GM15510 (cell line): ENCODE measurements at regions not wholly inside any gene's neighbourhood (a gene's known extent, or its start where the extent isn't known, plus 50 kb on each side); places are given as distances from the start of the nearest gene placed in this dataset.

Experiments
- POLR2A ChIP-seq: IDR thresholded peaks from 3 replicates; pipeline ENCODE4 v1.6.1; 2011; ENCODE audit warnings: borderline replicate concordance; ENCODE audit not compliant: insufficient read length; ENCODE audit errors: extremely low read depth

DNA sequence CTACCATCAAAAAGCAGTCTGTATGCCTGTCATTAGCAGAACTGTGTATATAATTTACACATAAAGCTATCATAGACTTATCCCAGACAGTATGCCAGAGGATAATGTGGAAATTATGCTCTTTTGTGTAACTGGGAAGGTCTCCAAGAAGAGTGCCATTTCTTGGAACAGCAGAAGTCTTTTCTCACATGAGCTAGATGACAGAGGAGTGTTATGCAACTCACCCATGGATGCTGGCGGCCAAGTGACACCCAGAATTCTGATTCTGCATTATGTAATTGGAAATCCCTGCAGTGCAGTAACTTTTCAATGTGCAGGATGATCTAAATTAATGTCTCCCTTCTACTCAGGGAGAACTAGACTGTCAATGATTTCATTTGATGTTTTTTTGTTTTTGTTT lies 160.0 kb downstream of the UBE2E3 start:
- no peak for TF ChIP-seq POLR2A

DNA sequence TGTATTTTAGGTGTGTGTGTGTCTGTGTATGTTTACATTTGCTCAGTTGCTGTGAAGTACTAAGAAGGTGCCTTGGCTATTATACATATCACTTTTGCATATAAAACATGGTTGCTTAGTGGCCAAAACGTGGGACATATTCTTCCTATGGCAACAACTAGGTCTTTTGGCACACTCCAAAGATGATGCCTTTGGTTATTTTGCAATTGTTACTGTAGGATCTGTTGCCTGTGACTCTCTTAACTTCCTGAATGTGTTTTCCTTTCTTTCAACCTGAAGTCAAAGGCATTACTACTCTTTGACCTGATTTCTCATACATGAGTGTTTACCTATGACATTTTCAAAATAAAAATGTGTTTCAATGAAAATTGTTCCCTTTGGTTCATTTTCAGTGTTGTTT lies 160.5 kb downstream of the UBE2E3 start:
- TF ChIP-seq POLR2A = no peak

DNA sequence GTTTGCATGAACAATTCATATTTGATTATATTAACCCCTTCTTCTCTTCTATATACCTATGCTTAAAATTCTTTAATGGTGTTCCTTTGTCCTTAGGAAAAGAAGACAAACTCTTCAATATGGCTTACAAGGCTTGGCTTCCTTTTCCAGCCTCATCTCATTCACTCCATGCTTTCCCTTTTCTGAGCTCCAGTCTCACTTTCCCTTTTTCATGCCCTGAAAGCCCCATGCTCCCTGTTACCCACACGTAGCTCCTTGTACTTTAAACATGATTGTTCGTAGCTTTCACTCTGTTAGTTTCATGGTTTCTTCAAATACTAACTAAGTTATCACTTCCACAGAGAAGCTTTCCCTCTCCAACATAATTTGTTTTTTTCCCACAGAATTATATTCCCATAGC lies 161.3 kb downstream of the UBE2E3 start:
- TF ChIP-seq POLR2A = no peak

DNA sequence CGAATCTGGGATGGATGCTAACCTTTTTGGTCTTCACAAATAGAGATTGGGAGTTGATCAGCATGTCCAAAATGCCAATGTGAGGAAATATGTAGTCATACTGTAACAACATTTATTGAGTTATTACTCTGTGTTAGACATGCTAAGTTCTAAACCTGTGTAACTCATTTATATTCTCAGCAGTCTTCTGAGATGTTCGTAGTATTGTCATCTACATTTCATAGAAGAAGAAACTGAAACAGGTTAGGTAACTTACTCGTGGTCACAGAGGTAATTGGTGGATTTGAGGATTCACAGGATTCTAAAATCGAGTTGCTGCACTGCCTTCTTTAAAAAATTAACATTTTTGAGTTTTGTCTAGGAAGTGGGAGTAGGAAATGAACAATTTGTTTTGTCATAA lies 162.1 kb downstream of the UBE2E3 start:
- no peak for TF ChIP-seq POLR2A

- no peak for TF ChIP-seq POLR2A
These were observed 163.4 kb downstream of the UBE2E3 start for GRCh38 chr2:181143790-181144300.

DNA sequence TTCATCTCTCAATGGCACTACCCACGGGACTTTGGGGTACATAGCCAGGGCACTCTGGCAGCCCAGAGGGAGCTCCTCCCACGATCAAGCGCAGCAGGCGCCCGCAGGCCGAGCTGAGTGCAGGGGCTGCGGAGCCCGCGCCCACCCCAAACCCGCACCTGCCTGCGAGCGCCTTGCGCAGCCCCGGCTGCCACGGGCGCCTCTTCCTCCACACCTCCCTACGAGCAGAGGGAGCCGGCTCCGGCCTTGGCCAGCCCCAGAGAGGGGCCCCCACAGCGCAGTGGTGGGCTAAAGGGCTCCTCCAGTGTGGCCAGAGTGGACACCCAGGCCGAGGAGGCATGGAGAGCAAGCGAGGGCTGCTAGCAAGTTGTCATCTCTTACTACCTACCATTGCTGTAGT lies 165.2 kb downstream of the UBE2E3 start:
- TF ChIP-seq POLR2A = no peak

- TF ChIP-seq POLR2A = no peak
These were observed 165.8 kb downstream of the UBE2E3 start for GRCh38 chr2:181146171-181146570.

- no peak for TF ChIP-seq POLR2A
These were observed 168.7 kb downstream of the UBE2E3 start for GRCh38 chr2:181149056-181149455.

DNA sequence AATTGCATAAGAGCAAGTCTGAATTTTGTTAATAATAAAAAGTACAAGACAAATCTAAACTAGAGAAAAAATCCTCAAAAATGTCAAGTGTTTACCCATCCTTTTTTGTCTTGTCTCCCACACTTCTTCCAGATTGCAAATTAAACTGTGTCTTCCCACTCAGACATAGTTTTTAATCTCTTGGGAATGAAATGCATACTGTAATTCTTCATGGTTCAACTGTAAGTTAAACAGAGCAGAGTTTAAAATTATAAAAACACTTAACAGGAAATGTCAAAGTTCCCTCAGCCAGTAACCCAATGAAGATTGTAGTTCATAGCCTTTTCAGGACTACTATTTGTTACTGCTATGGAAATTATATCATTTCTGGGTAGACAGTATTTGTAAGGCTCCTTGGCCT lies 171.8 kb downstream of the UBE2E3 start:
- TF ChIP-seq POLR2A = no peak

- TF ChIP-seq POLR2A = no peak
These were observed 172.3 kb downstream of the UBE2E3 start for GRCh38 chr2:181152701-181153100.

- no peak for TF ChIP-seq POLR2A
These were observed 173.5 kb downstream of the UBE2E3 start for GRCh38 chr2:181153886-181154285.

DNA sequence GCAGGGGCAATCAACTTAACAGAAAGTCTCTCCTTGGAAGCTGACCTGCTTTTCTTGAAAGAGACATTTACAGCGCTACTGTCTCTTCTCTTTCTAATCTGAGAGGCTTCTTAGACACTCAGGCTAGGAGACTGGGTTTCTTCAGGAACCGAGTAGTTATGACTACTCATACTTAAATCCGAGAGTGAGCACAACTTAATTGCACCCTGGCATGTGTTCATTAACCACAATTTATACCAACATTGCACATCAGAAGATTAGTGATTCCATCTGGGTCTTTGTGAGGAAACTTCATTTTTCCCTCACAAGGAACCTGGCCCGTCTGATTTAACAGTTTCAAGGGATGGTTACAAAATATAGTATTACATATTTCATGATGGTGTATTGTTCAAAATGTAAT lies 176.9 kb downstream of the UBE2E3 start:
- TF ChIP-seq POLR2A = no peak

DNA sequence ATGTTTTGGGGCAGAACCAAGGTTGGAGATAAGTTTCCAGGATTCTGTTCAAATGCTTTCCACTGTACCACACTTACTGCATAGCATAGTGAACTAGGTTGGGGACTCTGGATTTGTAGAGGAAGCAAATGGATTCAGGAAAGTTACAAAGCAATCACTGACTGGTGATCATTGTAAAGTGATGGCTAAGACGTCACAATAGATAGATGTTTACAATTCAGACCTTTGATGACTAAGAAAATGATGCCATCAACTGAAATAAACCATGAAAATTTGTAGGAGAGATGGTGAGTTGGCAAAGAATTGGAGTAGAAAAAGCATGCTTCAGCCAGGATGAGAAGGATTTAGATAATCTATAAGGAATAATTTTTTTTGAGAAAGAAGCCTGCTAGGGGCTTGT lies 178.0 kb downstream of the UBE2E3 start:
- TF ChIP-seq POLR2A = no peak

- no peak for TF ChIP-seq POLR2A
These were observed 181.2 kb downstream of the UBE2E3 start for GRCh38 chr2:181161615-181162014.

DNA sequence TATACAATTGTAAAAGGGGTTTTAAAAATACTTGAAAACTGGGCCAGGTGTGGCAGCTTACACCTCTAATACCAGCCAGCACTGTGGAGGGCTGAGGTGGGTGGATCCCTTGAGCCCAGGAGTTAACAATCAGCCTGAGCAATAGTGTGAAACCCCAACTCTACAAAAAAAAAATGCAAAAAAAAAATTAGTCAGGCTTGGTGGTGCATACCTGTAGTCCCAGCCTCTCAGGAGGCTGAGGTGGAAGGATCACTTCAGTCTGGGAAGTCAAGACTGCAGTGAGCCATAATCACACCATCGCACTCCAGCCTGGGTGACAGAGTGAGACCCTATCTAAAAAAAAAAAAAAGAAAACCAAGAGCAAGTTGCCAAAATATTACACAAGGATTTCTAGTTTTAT lies 182.7 kb downstream of the UBE2E3 start:
- TF ChIP-seq POLR2A = no peak

GRCh38 chr2:181163691-181164090 lies 183.3 kb downstream of the UBE2E3 start:
- no peak for TF ChIP-seq POLR2A

DNA sequence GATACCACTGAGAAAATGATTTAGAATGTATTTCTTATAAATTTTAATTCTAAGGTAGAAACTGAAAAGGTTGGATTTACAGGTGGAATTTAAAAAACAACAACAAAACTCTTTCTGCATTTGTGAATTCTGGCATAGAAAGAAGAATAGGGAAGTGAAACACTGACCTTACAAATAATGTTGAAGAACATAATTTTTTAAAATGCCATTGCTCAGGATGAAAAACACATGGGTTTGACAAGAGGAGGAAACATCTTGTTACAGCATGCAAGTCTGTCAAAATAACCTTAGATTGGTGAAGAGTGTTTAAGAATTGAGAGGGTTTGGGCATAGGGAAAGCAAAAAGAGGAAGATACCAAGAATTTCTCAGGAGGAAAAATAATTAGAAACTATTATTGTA lies 184.3 kb downstream of the UBE2E3 start:
- TF ChIP-seq POLR2A = no peak
